ENCODE measurements at regions not wholly inside any gene's neighbourhood (a gene's known extent, or its start where the extent isn't known, plus 50 kb on each side); places are given as distances from the start of the nearest gene placed in this dataset.

- no peak for DNase-seq
- no peaks in the 10 kb centered on the region for H3K9me3 ChIP-seq (ENCODE audit: insufficient read depth, low read length, severe bottlenecking)
- no peak for ATAC-seq (ENCODE audit: insufficient read depth, low read depth)
These were observed 355.0 kb downstream of the DSC3 start for GRCh38 chr18:30687501-30687900.

GRCh38 chr18:30684825-30685481 lies 357.6 kb downstream of the DSC3 start:
- no peaks in the 10 kb centered on the region for H3K27me3 ChIP-seq (ENCODE audit: insufficient read depth, low read length, poor library complexity)
- ATAC-seq (ENCODE audit: insufficient read depth, low read depth) (no peak), DNase-seq (no peak)
- no peak overlapping the region for H3K4me3 ChIP-seq (ENCODE audit: low read depth in 1 of 2, low read length in 2 of 2)
- H3K9ac ChIP-seq (ENCODE audit: low read depth, low read length) = no peak overlapping the region
- H3K27ac ChIP-seq (ENCODE audit: low read length) = no peak overlapping the region
- no peak overlapping the region for H2AFZ ChIP-seq (ENCODE audit: low read depth, low read length)
- TF ChIP-seq CTCF (IDR thresholded peaks at IDR 0.05; ENCODE audit: borderline replicate concordance, extremely low read depth, low read length, poor library complexity, severe bottlenecking) = no peak
- H4K20me1 ChIP-seq (ENCODE audit: insufficient read depth, low read length) = no peaks in the 10 kb centered on the region
- no peaks in the 10 kb centered on the region for H3K4me1 ChIP-seq (ENCODE audit: insufficient read depth, low read length)
- no peaks in the 10 kb centered on the region for H3K79me2 ChIP-seq (ENCODE audit: insufficient read depth, low read length)
- no peaks in the 10 kb centered on the region for H3K36me3 ChIP-seq (ENCODE audit: insufficient read depth, low read length)
- no peak overlapping the region for H3K4me2 ChIP-seq (ENCODE audit: insufficient read depth, low read length)
- no peaks in the 10 kb centered on the region for H3K9me3 ChIP-seq (ENCODE audit: insufficient read depth, low read length, severe bottlenecking)

More at GRCh38 chr18:30687501-30687900, 355.0 kb downstream of the DSC3 start:
- Histone ChIP-seq H3K9ac (ENCODE audit: low read depth, low read length) (no peak overlapping the region), H3K4me3 (ENCODE audit: low read depth in 1 of 2, low read length in 2 of 2) (no peak overlapping the region), H3K27me3 (ENCODE audit: insufficient read depth, low read length, poor library complexity) (no peaks in the 10 kb centered on the region), H3K36me3 (ENCODE audit: insufficient read depth, low read length) (no peaks in the 10 kb centered on the region), H2AFZ (ENCODE audit: low read depth, low read length) (no peak overlapping the region), H4K20me1 (ENCODE audit: insufficient read depth, low read length) (no peaks in the 10 kb centered on the region), H3K79me2 (ENCODE audit: insufficient read depth, low read length) (no peaks in the 10 kb centered on the region), H3K4me1 (ENCODE audit: insufficient read depth, low read length) (no peaks in the 10 kb centered on the region), H3K4me2 (ENCODE audit: insufficient read depth, low read length) (no peak overlapping the region), H3K27ac (ENCODE audit: low read length) (no peak overlapping the region)
- TF ChIP-seq CTCF (IDR thresholded peaks at IDR 0.05; ENCODE audit: borderline replicate concordance, extremely low read depth, low read length, poor library complexity, severe bottlenecking) = no peak
- TF ChIP-seq EZH2 (IDR thresholded peaks at IDR 0.05; ENCODE audit: borderline replicate concordance, low read depth, low read length, severe bottlenecking) = no peak

GRCh38 chr18:30683836-30684235 lies 358.7 kb downstream of the DSC3 start:
- no peaks in the 10 kb centered on the region for H3K36me3 ChIP-seq (ENCODE audit: insufficient read depth, low read length)
- DNase-seq (no peak), ATAC-seq (ENCODE audit: insufficient read depth, low read depth) (no peak)
- no peak overlapping the region for H2AFZ ChIP-seq (ENCODE audit: low read depth, low read length)
- no peak overlapping the region for H3K27ac ChIP-seq (ENCODE audit: low read length)
- H3K27me3 ChIP-seq (ENCODE audit: insufficient read depth, low read length, poor library complexity) = no peaks in the 10 kb centered on the region
- H3K79me2 ChIP-seq (ENCODE audit: insufficient read depth, low read length) = no peaks in the 10 kb centered on the region
- TF ChIP-seq CTCF (IDR thresholded peaks at IDR 0.05; ENCODE audit: borderline replicate concordance, extremely low read depth, low read length, poor library complexity, severe bottlenecking) (no peak), EZH2 (IDR thresholded peaks at IDR 0.05; ENCODE audit: borderline replicate concordance, low read depth, low read length, severe bottlenecking) (no peak)
- no peaks in the 10 kb centered on the region for H3K9me3 ChIP-seq (ENCODE audit: insufficient read depth, low read length, severe bottlenecking)
- no peaks in the 10 kb centered on the region for H3K4me1 ChIP-seq (ENCODE audit: insufficient read depth, low read length)
- H3K4me2 ChIP-seq (ENCODE audit: insufficient read depth, low read length) = no peak overlapping the region
- no peak overlapping the region for H3K4me3 ChIP-seq (ENCODE audit: low read depth in 1 of 2, low read length in 2 of 2)
- H3K9ac ChIP-seq (ENCODE audit: low read depth, low read length) = no peak overlapping the region
- no peaks in the 10 kb centered on the region for H4K20me1 ChIP-seq (ENCODE audit: insufficient read depth, low read length)
